IMR-90 (cell line): ENCODE measurements at regions not wholly inside any gene's neighbourhood (a gene's known extent, or its start where the extent isn't known, plus 50 kb on each side); places are given as distances from the start of the nearest gene placed in this dataset.

Experiments used
- CHD1 ChIP-seq: IDR thresholded peaks from 2 replicates; pipeline ENCODE4 v1.6.1; 2012; ENCODE audit warnings: low read depth, low read length, improper control_type of control experiment
- MAZ ChIP-seq: IDR thresholded peaks from 2 replicates; pipeline ENCODE4 v1.6.1; 2012; ENCODE audit warnings: low read depth, mild to moderate bottlenecking, low read length, improper control_type of control experiment, moderate library complexity, borderline replicate concordance
- POLR2A ChIP-seq: IDR thresholded peaks from 2 replicates; pipeline ENCODE4 v1.6.1; 2012; ENCODE audit warnings: mild to moderate bottlenecking, low read depth, low read length
- RAD21 ChIP-seq: IDR thresholded peaks from 2 replicates; pipeline ENCODE4 v1.6.1; 2012; ENCODE audit warnings: low read length, improper control_type of control experiment
- RCOR1 ChIP-seq: IDR thresholded peaks from 2 replicates; pipeline ENCODE4 v1.6.1; 2012; ENCODE audit warnings: mild to moderate bottlenecking, low read length, improper control_type of control experiment; ENCODE audit not compliant: insufficient replicate concordance
- RFX5 ChIP-seq: IDR thresholded peaks from 2 replicates; pipeline ENCODE4 v1.8.0; 2012; ENCODE audit warnings: low read depth, mild to moderate bottlenecking, low read length, moderate library complexity
- TF ChIP-seq, protein P1 (sequence below): fragments of 150-350 bp; IDR thresholded peaks from 2 replicates; pipeline ENCODE4 v1.6.1; 2017; ENCODE audit warnings: mild to moderate bottlenecking, antibody characterized with exemption, low read length, low read depth
- TF ChIP-seq, protein P2 (sequence below): conservative IDR thresholded peaks from 2 replicates; pipeline ENCODE4 v1.5.1; 2012; ENCODE audit warnings: mild to moderate bottlenecking, low read depth, low read length, improper control_type of control experiment

DNA sequence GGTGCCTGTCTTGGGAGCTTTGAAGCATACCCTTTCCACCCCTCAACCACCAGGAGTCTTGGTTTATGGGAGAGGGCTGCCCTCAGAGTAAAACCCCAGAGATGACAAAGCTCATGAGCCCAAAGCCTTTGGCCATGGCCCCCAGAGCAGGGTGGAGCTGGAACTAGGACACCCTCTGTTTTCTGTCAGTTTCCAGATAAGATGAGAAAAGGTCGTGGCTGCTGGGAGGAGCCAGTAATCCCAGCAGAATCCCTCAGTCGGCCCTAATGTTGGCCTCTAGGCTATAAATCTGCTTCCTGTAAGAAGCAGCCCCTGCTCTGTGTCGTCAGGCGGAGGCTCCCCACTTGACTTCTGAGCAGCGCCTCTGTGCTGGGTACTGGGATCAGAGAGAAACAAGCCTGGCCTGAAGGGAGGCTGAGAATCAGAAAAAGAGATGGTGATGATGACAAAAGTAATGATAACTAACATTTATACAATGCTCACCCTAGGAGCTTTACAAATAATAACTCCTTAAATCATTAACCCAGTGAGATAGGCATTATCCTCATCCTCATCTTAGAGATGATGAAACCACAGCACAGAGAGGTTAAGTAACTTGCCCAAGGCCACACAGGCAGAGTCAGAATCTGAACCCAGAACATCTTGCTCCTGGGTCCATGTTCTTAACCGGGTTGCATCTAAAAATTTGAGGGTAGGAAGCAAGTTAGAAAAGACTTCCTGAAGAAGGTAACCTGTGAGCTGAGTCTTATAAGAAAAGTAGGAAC lies 471.4 kb downstream of the SOX6 start:
- TF ChIP-seq, protein P1, sequence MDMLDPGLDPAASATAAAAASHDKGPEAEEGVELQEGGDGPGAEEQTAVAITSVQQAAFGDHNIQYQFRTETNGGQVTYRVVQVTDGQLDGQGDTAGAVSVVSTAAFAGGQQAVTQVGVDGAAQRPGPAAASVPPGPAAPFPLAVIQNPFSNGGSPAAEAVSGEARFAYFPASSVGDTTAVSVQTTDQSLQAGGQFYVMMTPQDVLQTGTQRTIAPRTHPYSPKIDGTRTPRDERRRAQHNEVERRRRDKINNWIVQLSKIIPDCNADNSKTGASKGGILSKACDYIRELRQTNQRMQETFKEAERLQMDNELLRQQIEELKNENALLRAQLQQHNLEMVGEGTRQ, result no peak
- TF ChIP-seq, protein P2, sequence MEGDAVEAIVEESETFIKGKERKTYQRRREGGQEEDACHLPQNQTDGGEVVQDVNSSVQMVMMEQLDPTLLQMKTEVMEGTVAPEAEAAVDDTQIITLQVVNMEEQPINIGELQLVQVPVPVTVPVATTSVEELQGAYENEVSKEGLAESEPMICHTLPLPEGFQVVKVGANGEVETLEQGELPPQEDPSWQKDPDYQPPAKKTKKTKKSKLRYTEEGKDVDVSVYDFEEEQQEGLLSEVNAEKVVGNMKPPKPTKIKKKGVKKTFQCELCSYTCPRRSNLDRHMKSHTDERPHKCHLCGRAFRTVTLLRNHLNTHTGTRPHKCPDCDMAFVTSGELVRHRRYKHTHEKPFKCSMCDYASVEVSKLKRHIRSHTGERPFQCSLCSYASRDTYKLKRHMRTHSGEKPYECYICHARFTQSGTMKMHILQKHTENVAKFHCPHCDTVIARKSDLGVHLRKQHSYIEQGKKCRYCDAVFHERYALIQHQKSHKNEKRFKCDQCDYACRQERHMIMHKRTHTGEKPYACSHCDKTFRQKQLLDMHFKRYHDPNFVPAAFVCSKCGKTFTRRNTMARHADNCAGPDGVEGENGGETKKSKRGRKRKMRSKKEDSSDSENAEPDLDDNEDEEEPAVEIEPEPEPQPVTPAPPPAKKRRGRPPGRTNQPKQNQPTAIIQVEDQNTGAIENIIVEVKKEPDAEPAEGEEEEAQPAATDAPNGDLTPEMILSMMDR, result no peak
- TF ChIP-seq POLR2A, result no peak
- TF ChIP-seq RCOR1, result no peak
- no peak for TF ChIP-seq MAZ
- no peak for TF ChIP-seq RFX5
- no peak for TF ChIP-seq RAD21
- no peak for TF ChIP-seq CHD1
